Central memory CD8-positive, alpha-beta T cell (primary cell): ENCODE measurements at regions not wholly inside any gene's neighbourhood (a gene's known extent, or its start where the extent isn't known, plus 50 kb on each side); places are given as distances from the start of the nearest gene placed in this dataset.
"Not testable (repeated sequence)": the region's sequence is repeated elsewhere in the genome, so short reads cannot be mapped to it uniquely, and the experiment has no call there.

Source experiments
- ATAC-seq: fragments of 150-1000 bp; cut with Tn5 transposase; replicated peaks from 2 replicates; pipeline ENCODE4 v1.10.0; 2022; ENCODE audit warnings: mild to moderate bottlenecking, moderate FRiP score, moderate number of reproducible peaks; ENCODE audit not compliant: poor library complexity, severe bottlenecking; ENCODE audit errors: extremely low read depth
- DNase-seq, 2 donors: peaks; one replicate each; pipeline ENCODE4 v3.0.0; 2021; ENCODE audit warnings: low spot score in 2 of 2
- H3K27ac Mint-ChIP-seq: one replicate; pipeline ENCODE4 v1.8.0; 2022; ENCODE audit warnings: low read depth, mild to moderate bottlenecking, moderate library complexity, mixed read lengths
- H3K27me3 Mint-ChIP-seq: one replicate; pipeline ENCODE4 v1.8.0; 2022; ENCODE audit warnings: mixed read lengths
- H3K36me3 Mint-ChIP-seq: one replicate; pipeline ENCODE4 v1.8.0; 2022; ENCODE audit warnings: mild to moderate bottlenecking, moderate library complexity, mixed read lengths; ENCODE audit not compliant: insufficient read depth
- H3K4me1 Mint-ChIP-seq: one replicate; pipeline ENCODE4 v1.8.0; 2022; ENCODE audit warnings: mixed read lengths
- H3K4me3 Mint-ChIP-seq: one replicate; pipeline ENCODE4 v1.8.0; 2022; ENCODE audit warnings: mild to moderate bottlenecking, moderate library complexity, mixed read lengths
- H3K9me3 Mint-ChIP-seq: one replicate; pipeline ENCODE4 v1.8.0; 2022; ENCODE audit warnings: mixed read lengths

DNA sequence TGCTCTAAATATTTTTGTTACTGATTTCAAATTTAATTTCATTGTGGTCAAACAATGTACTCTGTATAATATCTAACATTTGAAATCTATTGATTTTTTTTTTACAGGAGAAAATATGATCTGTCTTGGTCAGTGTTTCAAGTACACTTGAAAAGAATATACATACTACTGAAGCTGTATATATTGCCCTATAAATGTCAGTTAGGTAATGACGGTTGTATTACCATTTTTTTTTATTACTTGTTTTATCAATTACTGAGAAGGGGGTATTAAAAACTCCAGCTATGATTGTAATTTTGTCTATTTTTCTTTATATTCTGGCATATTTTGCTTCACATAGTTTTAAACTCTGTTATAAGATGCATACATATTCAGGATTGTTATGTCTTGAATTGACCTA is 59.7 kb upstream of the CACHD1 start:
- peaks cover 7% of the 10 kb centered on the region for H3K27me3 Mint-ChIP-seq
- DNase-seq: no peak
- no peaks in the 10 kb centered on the region for H3K4me1 Mint-ChIP-seq
- H3K36me3 Mint-ChIP-seq: no peaks in the 10 kb centered on the region
- H3K27ac Mint-ChIP-seq: no peak overlapping the region
- H3K4me3 Mint-ChIP-seq: no peak overlapping the region
- no peak for ATAC-seq
- no peaks in the 10 kb centered on the region for H3K9me3 Mint-ChIP-seq

DNA sequence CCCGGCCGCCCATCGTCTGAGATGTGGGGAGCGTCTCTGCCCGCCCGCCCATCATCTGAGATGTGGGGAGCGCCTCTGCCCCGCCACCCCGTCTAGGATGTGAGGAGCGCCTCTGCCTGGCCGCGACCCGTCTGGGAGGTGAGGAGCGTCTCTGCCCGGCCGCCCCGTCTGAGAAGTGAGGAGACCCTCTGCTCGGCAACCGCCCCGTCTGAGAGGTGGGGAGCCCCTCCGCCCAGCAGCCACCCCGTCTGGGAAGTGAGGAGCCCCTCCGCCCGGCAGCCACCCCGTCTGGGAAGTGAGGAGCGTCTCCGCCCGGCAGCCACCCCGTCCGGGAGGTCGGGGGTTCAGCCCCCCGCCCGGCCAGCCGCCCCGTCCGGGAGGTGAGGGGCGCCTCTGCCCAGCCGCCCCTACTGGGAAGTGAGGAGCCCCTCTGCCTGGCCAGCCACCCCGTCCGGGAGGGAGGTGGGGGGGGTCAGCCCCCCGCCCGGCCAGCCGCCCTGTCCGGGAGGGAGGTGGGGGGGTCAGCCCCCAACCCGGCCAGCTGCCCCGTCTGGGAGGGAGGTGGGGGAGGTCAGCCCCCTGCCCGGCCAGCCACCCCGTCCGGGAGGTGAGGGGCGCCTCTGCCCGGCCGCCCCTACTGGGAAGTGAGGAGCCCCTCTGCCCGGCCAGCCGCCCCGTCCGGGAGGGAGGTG is 54.9 kb upstream of the CACHD1 start:
- H3K27ac Mint-ChIP-seq, H3K9me3 Mint-ChIP-seq, H3K4me1 Mint-ChIP-seq, H3K36me3 Mint-ChIP-seq, H3K4me3 Mint-ChIP-seq, ATAC-seq, DNase-seq: not testable (repeated sequence)
- H3K27me3 Mint-ChIP-seq: peaks cover 13% of the 10 kb centered on the region

DNA sequence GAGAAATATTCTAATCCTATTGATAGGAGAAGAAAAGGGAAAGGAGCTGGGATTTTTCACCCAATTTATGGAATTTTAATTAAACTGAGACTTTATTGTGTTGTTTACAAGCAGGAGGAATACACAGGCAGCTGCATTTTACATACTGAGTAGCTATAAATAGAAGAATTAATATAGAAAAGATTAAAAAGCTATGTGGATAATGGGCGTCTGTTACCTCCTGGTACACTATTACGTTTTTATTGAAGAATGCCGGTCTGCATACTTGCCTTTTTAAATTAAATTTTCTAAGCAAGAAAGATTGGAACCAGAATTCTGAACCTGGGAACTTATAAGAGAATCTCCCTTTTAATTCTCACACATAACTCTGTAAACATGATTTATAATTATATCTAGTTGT is 52.1 kb upstream of the CACHD1 start:
- Mint-ChIP-seq H3K9me3 (no peaks in the 10 kb centered on the region), H3K4me3 (no peak overlapping the region), H3K4me1 (no peaks in the 10 kb centered on the region), H3K27ac (no peak overlapping the region), H3K36me3 (no peaks in the 10 kb centered on the region), H3K27me3 (peaks cover 13% of the 10 kb centered on the region)
- no peak for DNase-seq
- ATAC-seq: no peak
